ENCODE measurements at regions not wholly inside any gene's neighbourhood (a gene's known extent, or its start where the extent isn't known, plus 50 kb on each side); places are given as distances from the start of the nearest gene placed in this dataset.
A peak's percentile ranks its signal among the peaks of the same experiment; 100 is the strongest.

DNA sequence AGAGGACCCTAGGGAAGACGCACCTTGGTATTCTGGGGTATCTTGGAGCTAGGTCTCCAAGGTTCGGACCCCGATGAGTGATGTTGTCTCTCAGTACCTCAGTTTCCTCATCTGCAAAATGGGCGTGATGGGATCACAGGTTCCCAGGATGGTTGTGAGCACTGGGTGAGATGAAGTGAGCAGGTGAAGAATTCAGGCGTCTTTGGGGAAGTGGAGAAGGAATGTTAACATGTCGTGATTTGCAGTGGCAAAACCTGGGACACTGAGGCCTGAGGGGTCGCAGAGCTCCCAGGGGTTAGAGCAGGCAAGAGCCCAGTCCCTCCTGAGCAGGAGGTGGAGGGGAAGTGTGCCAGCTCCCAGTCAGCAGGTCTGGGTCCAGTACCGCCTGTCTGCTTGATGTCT lies 215.1 kb upstream of the GSE1 start:
- Mint-ChIP-seq H3K4me1 (peaks cover 0 to 2% (median under 1%) of the 10 kb centered on the region in 4 donors), H3K9me3 (no peaks in the 10 kb centered on the region), H3K27ac (no peak overlapping the region), H3K27me3 (no peaks in the 10 kb centered on the region), H3K4me3 (no peak overlapping the region), H3K36me3 (peaks cover 0 to 2% (median 0%) of the 10 kb centered on the region in 3 donors)
- ATAC-seq (no peak), DNase-seq (no peak)
- POLR2A ChIA-PET, result no interaction called here

DNA sequence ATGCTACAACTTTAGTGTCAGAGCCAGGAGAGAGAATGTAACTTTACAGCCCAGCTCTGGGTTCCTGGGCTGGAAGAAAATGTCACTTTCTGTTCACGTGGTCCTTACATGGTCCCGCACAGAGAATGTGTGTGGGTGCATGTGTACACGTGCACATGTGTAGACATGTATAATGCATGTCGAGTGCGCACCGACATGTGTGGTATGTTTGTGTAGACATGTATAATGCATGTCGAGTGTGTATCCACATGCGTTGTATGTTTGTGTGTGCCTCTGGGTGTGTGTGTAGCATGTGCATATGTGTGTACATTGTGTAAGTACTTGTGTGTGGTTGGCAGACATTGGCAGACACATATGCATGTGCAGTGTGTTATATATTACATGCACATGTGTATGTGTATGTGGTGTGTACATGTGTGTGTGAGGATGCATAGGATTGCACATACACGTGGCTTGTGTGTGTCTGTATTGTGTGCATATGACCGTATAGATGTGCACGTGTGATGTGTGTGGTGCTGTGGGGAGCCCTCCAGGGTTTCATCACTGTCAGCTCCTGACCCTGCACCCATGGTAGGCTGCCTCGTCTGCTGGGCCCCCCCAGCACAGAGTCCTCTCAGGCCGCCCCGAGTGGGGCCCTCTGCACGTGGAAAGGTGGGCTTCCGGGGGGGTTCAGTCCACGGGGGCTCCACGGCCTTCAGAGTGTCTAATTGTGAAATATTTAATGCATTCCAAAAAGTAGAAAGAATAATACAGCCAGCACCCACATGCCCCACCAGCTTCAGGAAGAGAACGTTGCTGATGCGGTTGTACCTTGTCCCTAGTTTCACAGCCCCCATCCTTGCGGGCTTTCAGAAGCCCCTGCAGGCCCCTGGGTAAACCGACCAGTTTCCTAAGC lies 214.2 kb upstream of the GSE1 start:
- peaks cover 0 to 2% (median 0%) of the 10 kb centered on the region in 3 donors for H3K36me3 Mint-ChIP-seq
- DNase-seq (peak in 2 of 10 donors; percentile 0 to 10), ATAC-seq (no peak)
- POLR2A ChIA-PET, result no interaction called here
- no peak overlapping the region for H3K4me3 Mint-ChIP-seq
- no peaks in the 10 kb centered on the region for H3K27me3 Mint-ChIP-seq
- no peaks in the 10 kb centered on the region for H3K9me3 Mint-ChIP-seq
- peaks cover 0 to 5% (median 3%) of the 10 kb centered on the region in 4 donors for H3K4me1 Mint-ChIP-seq
- no peak overlapping the region for H3K27ac Mint-ChIP-seq

- peaks cover 0 to 2% (median 0%) of the 10 kb centered on the region in 3 donors for H3K36me3 Mint-ChIP-seq
- H3K9me3 Mint-ChIP-seq, result no peaks in the 10 kb centered on the region
- no peak overlapping the region for H3K4me3 Mint-ChIP-seq
- ATAC-seq (no peak), DNase-seq (peak in 1 of 10 donors; percentile 16)
- POLR2A ChIA-PET, result no interaction called here
- no peaks in the 10 kb centered on the region for H3K27me3 Mint-ChIP-seq
- no peak overlapping the region for H3K27ac Mint-ChIP-seq
- peaks cover 0 to 5% (median 3%) of the 10 kb centered on the region in 4 donors for H3K4me1 Mint-ChIP-seq
Measured at GRCh38 chr16:85399583-85400284, 213.4 kb upstream of the GSE1 start.

DNA sequence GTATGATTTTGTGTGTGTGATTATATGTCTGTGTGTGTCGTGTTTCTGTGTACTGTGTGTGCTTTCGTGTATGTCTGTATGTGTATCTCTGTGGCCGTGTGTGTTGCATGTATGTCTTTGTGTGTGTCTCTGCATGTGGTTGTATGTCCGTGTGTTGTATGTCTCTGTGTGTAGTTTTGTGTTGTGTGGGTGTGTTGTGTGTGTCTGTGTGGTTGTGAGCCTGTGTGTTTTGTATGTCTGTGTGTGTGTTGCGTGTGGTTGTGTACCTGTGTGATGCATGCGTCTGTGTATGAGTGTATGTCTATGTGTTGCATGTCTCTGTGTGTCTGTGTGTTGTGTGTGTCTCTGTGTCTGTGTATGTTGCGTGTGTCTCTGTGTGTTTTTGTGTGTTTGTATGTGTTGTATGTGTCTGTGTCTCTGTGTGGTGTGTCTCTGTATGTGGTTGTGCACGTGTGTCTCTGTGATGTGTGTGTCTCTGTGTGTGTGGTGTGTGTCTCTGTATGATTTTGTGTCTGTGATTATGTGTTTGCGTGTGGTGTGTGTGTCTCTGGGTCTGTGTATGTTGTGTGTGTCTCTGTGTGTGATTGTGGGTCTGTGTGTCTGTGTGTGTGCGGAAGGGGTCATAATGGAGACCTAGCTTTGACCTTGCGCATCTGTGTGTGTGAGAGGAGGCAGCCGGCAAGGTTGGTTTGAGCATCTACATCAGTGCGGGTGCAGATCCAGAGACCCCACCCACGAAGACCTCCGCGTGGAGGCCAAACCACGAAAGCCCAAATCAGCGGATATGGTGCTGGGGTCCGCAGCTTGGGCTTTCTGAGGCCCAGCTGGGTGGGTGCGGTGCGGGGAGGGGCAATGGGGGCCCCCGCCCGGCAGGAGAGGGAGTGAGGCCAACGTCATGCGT lies 212.6 kb upstream of the GSE1 start:
- Mint-ChIP-seq H3K36me3 (no peaks in the 10 kb centered on the region), H3K27ac (no peak overlapping the region), H3K9me3 (no peaks in the 10 kb centered on the region), H3K4me1 (peaks cover 0 to 5% (median 3%) of the 10 kb centered on the region in 4 donors), H3K4me3 (no peak overlapping the region), H3K27me3 (no peaks in the 10 kb centered on the region)
- ATAC-seq (no peak), DNase-seq (peak in 1 of 10 donors; percentile 22)
- POLR2A ChIA-PET, result no interaction called here

GRCh38 chr16:85401370-85401916 lies 211.7 kb upstream of the GSE1 start:
- peaks cover 0 to 5% (median 3%) of the 10 kb centered on the region in 4 donors for H3K4me1 Mint-ChIP-seq
- POLR2A ChIA-PET, result no interaction called here
- H3K27me3 Mint-ChIP-seq, result no peaks in the 10 kb centered on the region
- H3K36me3 Mint-ChIP-seq, result no peaks in the 10 kb centered on the region
- ATAC-seq (no peak), DNase-seq (peak in 1 of 10 donors; percentile 9)
- H3K27ac Mint-ChIP-seq, result no peak overlapping the region
- H3K9me3 Mint-ChIP-seq, result no peaks in the 10 kb centered on the region
- no peak overlapping the region for H3K4me3 Mint-ChIP-seq

GRCh38 chr16:85401917-85402766 lies 211.0 kb upstream of the GSE1 start:
- peak in 1 of 10 donors; percentile 57 for DNase-seq

GRCh38 chr16:85402910-85403692 lies 210.0 kb upstream of the GSE1 start:
- Mint-ChIP-seq H3K36me3 (no peaks in the 10 kb centered on the region), H3K9me3 (no peaks in the 10 kb centered on the region), H3K27ac (peak overlapping the region in 4 of 10 donors; percentile 13 to 82 (median 58)), H3K4me1 (peaks cover 0 to 5% (median 3%) of the 10 kb centered on the region in 4 donors), H3K27me3 (no peaks in the 10 kb centered on the region), H3K4me3 (no peak overlapping the region)
- peak in 1 of 10 donors; percentile 48 for DNase-seq
- no peak for ATAC-seq
- POLR2A ChIA-PET, result no interaction called here

More at GRCh38 chr16:85401917-85402766, 211.0 kb upstream of the GSE1 start:
- POLR2A ChIA-PET, result interaction anchor here (0.6 kb wide), 1 partner anchor 109 kb away, joined by 6 read pairs; no protein-coding TSS in a partner anchor
- Mint-ChIP-seq H3K27ac (peak overlapping the region in 3 of 10 donors; percentile 41 to 55 (median 41)), H3K36me3 (no peaks in the 10 kb centered on the region), H3K27me3 (no peaks in the 10 kb centered on the region), H3K9me3 (no peaks in the 10 kb centered on the region), H3K4me3 (no peak overlapping the region), H3K4me1 (peaks cover 0 to 5% (median 3%) of the 10 kb centered on the region in 4 donors)
- ATAC-seq, result no peak

- DNase-seq (peak in 1 of 10 donors; percentile 6), ATAC-seq (no peak)
- H3K9me3 Mint-ChIP-seq, result no peaks in the 10 kb centered on the region
- H3K27me3 Mint-ChIP-seq, result no peaks in the 10 kb centered on the region
- H3K36me3 Mint-ChIP-seq, result no peaks in the 10 kb centered on the region
- peak overlapping the region in 1 of 10 donors; percentile 53 for H3K27ac Mint-ChIP-seq
- no peak overlapping the region for H3K4me3 Mint-ChIP-seq
- POLR2A ChIA-PET, result no interaction called here
- H3K4me1 Mint-ChIP-seq, result peaks cover 0 to 5% (median 3%) of the 10 kb centered on the region in 4 donors
Measured at GRCh38 chr16:85403693-85404092, 209.4 kb upstream of the GSE1 start.

DNA sequence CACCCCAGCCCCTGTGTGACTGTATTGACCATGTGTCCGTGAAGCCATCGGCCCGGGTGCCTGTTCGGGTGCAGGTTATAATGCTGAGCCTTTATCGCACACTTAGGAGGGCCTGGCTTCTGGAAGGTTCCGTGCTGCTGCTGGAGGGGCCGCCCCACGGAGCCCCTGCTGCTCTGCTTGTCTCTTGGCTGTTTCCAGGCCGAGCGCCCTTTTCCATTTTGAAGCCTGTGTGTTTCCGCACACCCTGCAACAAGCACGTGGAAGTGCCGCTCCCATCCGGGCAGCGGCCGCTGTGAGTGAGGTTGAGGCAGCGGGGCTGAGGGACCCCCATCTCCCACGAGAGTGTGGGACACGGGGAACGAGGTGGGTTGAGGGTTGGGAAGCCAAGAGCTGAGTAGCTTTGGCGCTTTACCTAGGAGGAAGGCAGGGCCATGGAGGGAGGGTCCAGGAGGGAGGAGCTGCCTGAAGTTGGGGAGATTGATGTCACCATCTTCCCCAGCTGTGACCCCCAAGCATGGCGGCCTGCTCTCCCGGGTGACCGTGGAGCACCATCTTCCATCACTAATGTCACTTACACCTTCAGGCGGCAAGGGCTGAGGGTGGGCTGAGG lies 200.1 kb upstream of the GSE1 start:
- Mint-ChIP-seq H3K9me3 (peaks cover 0 to 1% (median 0%) of the 10 kb centered on the region in 9 donors), H3K4me1 (peaks cover 0 to 9% (median 1%) of the 10 kb centered on the region in 4 donors), H3K4me3 (no peak overlapping the region), H3K27me3 (no peaks in the 10 kb centered on the region), H3K27ac (no peak overlapping the region), H3K36me3 (no peaks in the 10 kb centered on the region)
- DNase-seq, result peak in 1 of 10 donors; percentile 51
- POLR2A ChIA-PET, result no interaction called here
- no peak for ATAC-seq

- Mint-ChIP-seq H3K4me1 (peaks cover 0 to 9% (median 1%) of the 10 kb centered on the region in 4 donors), H3K36me3 (no peaks in the 10 kb centered on the region), H3K4me3 (no peak overlapping the region), H3K27me3 (no peaks in the 10 kb centered on the region), H3K27ac (peak overlapping the region in 1 of 10 donors; percentile 33), H3K9me3 (peaks cover 0 to 1% (median 0%) of the 10 kb centered on the region in 9 donors)
- DNase-seq (peak in 1 of 10 donors; percentile 42), ATAC-seq (no peak)
- POLR2A ChIA-PET, result no interaction called here
Measured at GRCh38 chr16:85413691-85414663, 199.1 kb upstream of the GSE1 start.
